ENCODE measurements at regions not wholly inside any gene's neighbourhood (a gene's known extent, or its start where the extent isn't known, plus 50 kb on each side); places are given as distances from the start of the nearest gene placed in this dataset.

GRCh38 chr5:96331210-96331609 is 101.8 kb downstream of the PCSK1 start (continued):
- no peak for TF ChIP-seq MEF2A (IDR thresholded peaks at IDR 0.05; ENCODE audit: insufficient read depth, low read depth, low read length)
- no peak for TF ChIP-seq SKIL (IDR thresholded peaks at IDR 0.05; ENCODE audit: low read depth, poor library complexity, severe bottlenecking)
- no peak for TF ChIP-seq NRF1 (conservative IDR thresholded peaks at IDR 0.05; ENCODE audit: low read depth, low read length)
- TF ChIP-seq MYB (IDR thresholded peaks at IDR 0.05; ENCODE audit: borderline replicate concordance, low read depth, low read length): no peak
- TF ChIP-seq CHD1 (IDR thresholded peaks at IDR 0.05; ENCODE audit: low read depth, low read length): no peak

DNA sequence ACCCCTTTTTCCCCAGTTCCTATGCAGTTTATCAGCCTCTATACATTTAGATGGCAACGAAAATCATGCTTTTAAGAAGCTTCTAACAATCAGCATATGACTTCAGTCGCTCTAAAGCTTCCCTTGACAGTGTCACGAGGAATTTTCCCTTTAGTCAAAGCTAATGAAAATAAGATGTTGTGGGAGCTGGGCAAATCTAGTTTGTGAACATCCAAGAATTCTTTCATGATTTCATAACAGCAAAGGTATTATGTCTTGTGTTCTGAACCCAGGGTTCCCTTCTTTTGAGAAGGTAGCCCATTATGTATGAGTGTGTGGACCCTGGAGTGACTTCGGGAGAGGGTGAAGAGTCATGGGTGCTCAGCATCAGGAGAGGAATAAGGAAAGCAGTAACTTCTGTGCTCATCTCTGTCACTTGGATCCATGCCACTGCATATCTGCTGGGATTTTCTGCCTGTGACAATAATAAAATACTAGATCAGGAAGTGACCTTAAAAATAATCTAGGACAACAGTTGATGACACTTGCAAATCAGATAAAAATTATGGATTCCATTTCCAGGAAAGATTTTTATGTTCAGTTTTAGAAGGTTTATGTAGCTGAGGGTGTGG is 102.4 kb downstream of the PCSK1 start:
- Histone ChIP-seq H3K79me2 (ENCODE audit: control insufficient read depth, insufficient read depth, low read length) (no peaks in the 10 kb centered on the region), H3K36me3 (ENCODE audit: control insufficient read depth in 2 of 2, insufficient read depth in 2 of 2, low read length in 1 of 2) (no peaks in the 10 kb centered on the region), H2AFZ (ENCODE audit: control insufficient read depth, low read depth, low read length) (no peak overlapping the region), H3K9me3 (replicated peaks; ENCODE audit: control insufficient read depth, insufficient read depth, low read length) (no peaks in the 10 kb centered on the region), H3K9ac (ENCODE audit: control insufficient read depth, insufficient read depth, low read length) (no peak overlapping the region), H3K27me3 (replicated peaks in 1 of 2; ENCODE audit: control insufficient read depth in 2 of 2, insufficient read depth in 2 of 2, low read length in 1 of 2) (no peaks in the 10 kb centered on the region; a peak in 1 of 4 replicates), H3K4me1 (ENCODE audit: control insufficient read depth, insufficient read depth, low read length) (peaks cover 6% of the 10 kb centered on the region; the same call in 1 of the 2 replicates), H3K4me3 (no peak overlapping the region), H4K20me1 (ENCODE audit: control insufficient read depth, insufficient read depth) (no peaks in the 10 kb centered on the region), H3K4me2 (ENCODE audit: control insufficient read depth, insufficient read depth) (no peak overlapping the region), H3K27ac (ENCODE audit: control insufficient read depth, insufficient read depth) (no peak overlapping the region)
- POLR2A ChIA-PET: no interaction called here
- 83% methylated on average over 4 of the region's 4 CpGs for WGBS (ENCODE audit: insufficient coverage, insufficient replicate concordance, low lambda C conversion rate, missing lambda C conversion rate)
- no TSS peak for BruUV-seq (replicated peaks)
- RAD21 ChIA-PET (ENCODE audit: unreplicated experiment): interaction anchor here (0.8 to 1.5 kb wide), 4 partner anchors 10 to 471 kb away, joined by 3 to 4 read pairs (median 4); no protein-coding TSS in a partner anchor
- ATAC-seq (no peak), DNase-seq (ENCODE audit: low read depth, low spot score) (no peak), FAIRE-seq (no peak)
- CTCF ChIA-PET: interaction anchor here (0.6 to 2.5 kb wide), 8 partner anchors 11 to 487 kb away, joined by 3 to 13 read pairs (median 4); no protein-coding TSS in a partner anchor
- no peak for TF ChIP-seq EP300 (IDR thresholded peaks at IDR 0.05; ENCODE audit: borderline replicate concordance in 1 of 2, control insufficient read depth in 1 of 2, low read depth in 2 of 2, low read length in 2 of 2)
- no peak for TF ChIP-seq EED (IDR thresholded peaks at IDR 0.05; ENCODE audit: low read depth)
- TF ChIP-seq MXI1 (IDR thresholded peaks at IDR 0.05; ENCODE audit: low read depth, low read length): no peak
- no peak for TF ChIP-seq EZH2 (IDR thresholded peaks at IDR 0.05; ENCODE audit: borderline replicate concordance, control insufficient read depth, low read depth, low read length)
- no peak for TF ChIP-seq KAT2A (conservative IDR thresholded peaks at IDR 0.05; ENCODE audit: control insufficient read depth, low read depth, low read length)
- no peak for TF ChIP-seq POU2F2 (IDR thresholded peaks at IDR 0.05; ENCODE audit: borderline replicate concordance, low read depth, low read length)
- no peak for TF ChIP-seq RELA (IDR thresholded peaks at IDR 0.05; ENCODE audit: borderline replicate concordance, partially characterized antibody)
- no peak for TF ChIP-seq RB1 (IDR thresholded peaks at IDR 0.05; ENCODE audit: borderline replicate concordance)
- TF ChIP-seq NFIC (IDR thresholded peaks at IDR 0.05; ENCODE audit: low read depth, low read length): no peak
- TF ChIP-seq TAF1 (IDR thresholded peaks at IDR 0.05; ENCODE audit: borderline replicate concordance, low read depth, low read length): no peak
- TF ChIP-seq IRF4 (IDR thresholded peaks at IDR 0.05; ENCODE audit: low read depth, low read length): no peak
- in situ Hi-C loops (cut with MboI): no loop called here
- intact Hi-C loops (cut with micrococcal nuclease; ENCODE audit: unreplicated experiment): loop anchor here (10.0 kb wide), 1 partner anchor 686 kb away; the partner anchor contains the start of gene RFESD
- SMC1A ChIA-PET (ENCODE audit: uncharacterized antibody, unreplicated experiment): interaction anchor here (0.7 to 3.9 kb wide), 10 partner anchors 9 to 477 kb away, joined by 3 to 14 read pairs (median 4); no protein-coding TSS in a partner anchor
